AG09319 (cell line): ENCODE measurements at regions not wholly inside any gene's neighbourhood (a gene's known extent, or its start where the extent isn't known, plus 50 kb on each side); places are given as distances from the start of the nearest gene placed in this dataset.

Experiments used
- DNase-seq: peaks from one replicate; pipeline ENCODE4 v3.0.0-alpha.2; 2010; ENCODE audit warnings: low read depth; ENCODE audit errors: extremely low read depth
- TF ChIP-seq, protein P1 (sequence below): IDR thresholded peaks from 2 replicates; pipeline ENCODE4 v1.5.1; 2011; ENCODE audit warnings: low read depth, mild to moderate bottlenecking, inconsistent platforms, low read length, moderate library complexity

DNA sequence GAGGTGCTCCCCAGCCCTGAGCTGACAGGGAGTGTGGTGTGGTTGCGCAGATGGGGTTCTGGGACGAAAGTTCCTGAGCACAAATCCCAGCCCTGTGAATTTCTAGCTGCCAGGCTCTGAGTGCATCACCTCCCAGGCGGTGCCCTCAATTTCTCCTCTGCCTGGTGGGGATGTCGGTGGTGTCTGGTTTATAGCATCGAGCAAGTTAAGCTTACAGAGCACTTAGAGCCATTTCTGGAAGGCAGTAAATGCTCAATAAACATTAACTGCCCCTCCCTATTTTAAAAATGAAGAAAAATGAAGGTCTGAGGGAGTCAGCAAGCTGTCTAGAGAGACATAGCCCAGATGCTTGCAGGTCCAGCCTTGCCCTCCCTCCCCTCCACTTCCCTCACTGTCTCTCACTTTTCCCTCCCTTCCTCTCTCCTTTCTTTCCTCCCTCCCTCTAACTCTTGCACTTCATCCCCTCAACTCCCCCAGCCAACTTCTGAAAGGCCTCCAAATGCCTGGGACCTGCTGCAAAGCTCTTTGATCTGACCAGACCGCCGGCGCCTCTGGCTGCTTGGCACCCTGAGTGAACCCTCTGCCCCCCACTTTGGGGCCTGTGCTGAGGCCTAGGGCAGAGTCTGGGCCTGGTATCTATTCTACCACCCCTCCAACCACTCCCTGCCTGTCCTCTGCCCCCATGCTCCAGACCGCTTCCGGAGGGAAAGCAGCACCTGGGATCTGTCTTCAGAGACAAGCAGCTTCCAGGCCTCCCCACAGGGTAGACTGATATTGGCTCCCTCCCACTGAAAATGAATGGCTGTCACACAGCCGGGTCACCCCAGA is 438.3 kb downstream of the RPS24 start:
- DNase-seq, result no peak
- TF ChIP-seq, protein P1, sequence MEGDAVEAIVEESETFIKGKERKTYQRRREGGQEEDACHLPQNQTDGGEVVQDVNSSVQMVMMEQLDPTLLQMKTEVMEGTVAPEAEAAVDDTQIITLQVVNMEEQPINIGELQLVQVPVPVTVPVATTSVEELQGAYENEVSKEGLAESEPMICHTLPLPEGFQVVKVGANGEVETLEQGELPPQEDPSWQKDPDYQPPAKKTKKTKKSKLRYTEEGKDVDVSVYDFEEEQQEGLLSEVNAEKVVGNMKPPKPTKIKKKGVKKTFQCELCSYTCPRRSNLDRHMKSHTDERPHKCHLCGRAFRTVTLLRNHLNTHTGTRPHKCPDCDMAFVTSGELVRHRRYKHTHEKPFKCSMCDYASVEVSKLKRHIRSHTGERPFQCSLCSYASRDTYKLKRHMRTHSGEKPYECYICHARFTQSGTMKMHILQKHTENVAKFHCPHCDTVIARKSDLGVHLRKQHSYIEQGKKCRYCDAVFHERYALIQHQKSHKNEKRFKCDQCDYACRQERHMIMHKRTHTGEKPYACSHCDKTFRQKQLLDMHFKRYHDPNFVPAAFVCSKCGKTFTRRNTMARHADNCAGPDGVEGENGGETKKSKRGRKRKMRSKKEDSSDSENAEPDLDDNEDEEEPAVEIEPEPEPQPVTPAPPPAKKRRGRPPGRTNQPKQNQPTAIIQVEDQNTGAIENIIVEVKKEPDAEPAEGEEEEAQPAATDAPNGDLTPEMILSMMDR, result no peak

- TF ChIP-seq, protein P1, result no peak
- DNase-seq, result no peak
Measured at GRCh38 chr10:78472551-78472890, 438.9 kb downstream of the RPS24 start.

GRCh38 chr10:78473006-78473405 is 439.3 kb downstream of the RPS24 start:
- no peak for DNase-seq
- TF ChIP-seq, protein P1, result no peak

DNA sequence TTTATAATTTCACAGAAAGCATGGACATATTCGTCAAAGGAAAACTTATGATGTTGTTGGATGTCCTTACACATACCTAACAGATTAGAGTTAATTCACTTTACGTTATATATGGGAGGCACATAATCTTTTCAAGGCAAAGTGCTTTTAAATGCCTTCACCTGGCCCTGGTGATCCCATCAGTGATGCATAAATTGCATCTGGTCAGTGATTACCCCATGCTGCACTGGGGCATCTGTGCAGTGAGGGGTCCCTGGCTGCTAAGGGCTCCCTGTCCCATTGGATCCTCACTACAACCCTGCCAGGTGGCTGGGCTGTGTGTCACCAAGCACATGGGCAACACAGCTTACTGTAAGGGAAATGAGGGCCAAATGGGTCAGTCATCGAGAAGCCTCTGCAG is 441.1 kb downstream of the RPS24 start:
- no peak for DNase-seq
- TF ChIP-seq, protein P1, result no peak

DNA sequence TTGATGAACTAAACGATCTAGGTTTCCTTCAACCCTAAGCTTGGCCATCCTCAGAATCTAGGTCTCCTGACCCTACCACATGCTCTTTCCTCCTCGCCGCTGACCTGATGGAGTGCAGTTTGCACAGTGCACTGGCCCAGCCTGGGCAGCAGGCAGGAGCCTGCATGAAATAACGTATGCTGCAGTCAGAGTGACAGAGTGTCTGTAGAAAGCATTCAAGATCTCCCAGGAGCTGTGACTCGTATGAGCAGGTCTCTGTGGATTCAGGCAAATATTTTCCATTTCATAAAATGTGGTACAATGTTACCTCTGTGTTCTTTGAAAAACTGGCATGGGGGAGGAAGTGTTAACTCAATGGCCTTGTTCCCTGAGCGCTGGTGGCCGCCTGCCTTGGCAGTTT is 441.8 kb downstream of the RPS24 start:
- no peak for DNase-seq
- TF ChIP-seq, protein P1, result no peak

DNA sequence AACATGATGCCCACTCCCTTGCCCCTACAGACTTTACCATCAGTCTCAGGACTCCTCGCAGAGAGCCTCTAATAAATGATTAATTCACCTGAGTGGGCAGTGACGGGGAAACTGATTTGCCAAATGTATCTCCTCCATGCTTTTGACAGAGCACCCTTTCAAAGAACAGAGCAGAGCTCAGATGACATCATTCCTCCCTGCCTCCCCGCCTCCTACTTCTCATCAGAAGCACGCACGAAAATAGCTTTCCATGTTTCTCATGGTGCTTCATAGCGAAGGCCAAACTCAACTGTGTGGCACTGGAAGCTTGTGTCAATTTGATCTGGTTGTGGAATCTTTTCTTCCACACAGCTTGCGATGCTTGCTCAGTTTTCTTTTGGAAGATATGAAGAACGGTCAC is 442.5 kb downstream of the RPS24 start:
- DNase-seq, result no peak
- TF ChIP-seq, protein P1, result no peak

GRCh38 chr10:78476844-78477243 is 443.2 kb downstream of the RPS24 start:
- TF ChIP-seq, protein P1, result no peak
- DNase-seq, result no peak
